ENCODE measurements at regions not wholly inside any gene's neighbourhood (a gene's known extent, or its start where the extent isn't known, plus 50 kb on each side); places are given as distances from the start of the nearest gene placed in this dataset.
A peak's percentile ranks its signal among the peaks of the same experiment; 100 is the strongest.

- Histone ChIP-seq H3K36me3 (no peaks in the 10 kb centered on the region), H3K4me1 (peaks cover 0 to 10% (median 2%) of the 10 kb centered on the region in 4 donors), H3K27ac (no peak overlapping the region), H3K27me3 (no peaks in the 10 kb centered on the region), H3K4me3 (no peak overlapping the region), H3K9me3 (no peaks in the 10 kb centered on the region)
- TF ChIP-seq EP300 (IDR thresholded peaks at IDR 0.05) (no peak), POLR2AphosphoS5 (IDR thresholded peaks at IDR 0.05) (no peak), CTCF (IDR thresholded peaks at IDR 0.05) (no peak), POLR2A (IDR thresholded peaks at IDR 0.05) (no peak)
- WGBS, 5 donors: 64 to 74% (median 72%) methylated on average over 4 of the region's 4 CpGs
- DNase-seq: no peak
- intact Hi-C loops (cut with DNase I; ENCODE audit: low total_unique reads): no loop called here
These were observed 573.0 kb downstream of the TUSC7 start for GRCh38 chr3:117282566-117282965.

DNA sequence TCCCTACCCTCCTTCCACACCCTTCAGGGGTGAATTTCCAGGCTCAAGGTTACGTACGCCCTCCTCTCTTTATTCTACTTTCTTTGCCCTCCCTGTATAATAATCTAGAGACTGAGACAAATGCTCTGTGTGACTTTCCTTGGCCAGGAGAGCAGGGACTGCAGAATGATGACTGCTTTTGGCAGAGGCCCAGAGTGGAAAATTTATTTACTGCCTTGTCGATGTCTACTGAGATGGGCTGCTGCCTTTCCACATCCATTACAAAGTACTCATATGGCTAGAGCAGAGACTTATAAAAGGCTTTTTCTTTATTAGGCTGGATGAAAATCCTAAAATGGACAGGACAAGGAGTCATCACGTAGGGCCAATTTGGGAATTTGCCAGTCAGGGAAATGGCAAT is 576.2 kb downstream of the TUSC7 start:
- intact Hi-C loops (cut with DNase I; ENCODE audit: low total_unique reads): no loop called here
- WGBS, 5 donors: 48 to 71% (median 60%) methylated on average over 4 of the region's 4 CpGs
- Histone ChIP-seq H3K27ac (no peak overlapping the region), H3K36me3 (no peaks in the 10 kb centered on the region), H3K27me3 (no peaks in the 10 kb centered on the region), H3K4me3 (no peak overlapping the region), H3K4me1 (no peaks in the 10 kb centered on the region), H3K9me3 (no peaks in the 10 kb centered on the region)
- TF ChIP-seq POLR2AphosphoS5 (IDR thresholded peaks at IDR 0.05): no peak
- TF ChIP-seq EP300 (IDR thresholded peaks at IDR 0.05): no peak
- TF ChIP-seq POLR2A (IDR thresholded peaks at IDR 0.05): no peak
- TF ChIP-seq CTCF (IDR thresholded peaks at IDR 0.05): no peak
- peak in 1 of 2 donors; percentile 13 for DNase-seq

- Histone ChIP-seq H3K27ac (no peak overlapping the region), H3K4me3 (no peak overlapping the region), H3K9me3 (no peaks in the 10 kb centered on the region), H3K27me3 (no peaks in the 10 kb centered on the region), H3K4me1 (no peaks in the 10 kb centered on the region), H3K36me3 (no peaks in the 10 kb centered on the region)
- DNase-seq: no peak
- TF ChIP-seq POLR2A (IDR thresholded peaks at IDR 0.05) (no peak), POLR2AphosphoS5 (IDR thresholded peaks at IDR 0.05) (no peak), EP300 (IDR thresholded peaks at IDR 0.05) (no peak), CTCF (IDR thresholded peaks at IDR 0.05) (no peak)
- intact Hi-C loops (cut with DNase I; ENCODE audit: low total_unique reads): no loop called here
These were observed 576.9 kb downstream of the TUSC7 start for GRCh38 chr3:117286488-117286887.

DNA sequence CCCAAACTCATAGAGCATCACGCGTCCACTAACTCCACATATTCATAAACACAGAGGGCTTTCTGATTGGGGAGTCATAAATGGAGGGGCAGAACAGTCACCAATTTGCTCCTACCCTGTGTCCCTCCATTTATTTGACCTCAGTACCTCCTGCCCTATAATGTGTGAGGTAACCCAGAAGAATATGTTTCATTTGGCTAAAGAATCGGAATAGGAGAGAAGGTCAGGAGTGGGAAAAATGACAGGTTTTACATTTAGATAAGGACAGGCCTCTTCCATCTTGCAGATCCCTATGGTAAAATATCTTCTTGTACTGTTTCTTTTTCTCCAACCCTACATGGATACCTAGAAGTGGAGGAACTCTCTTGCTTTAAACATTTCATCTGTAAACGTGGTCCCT is 578.0 kb downstream of the TUSC7 start:
- intact Hi-C loops (cut with DNase I; ENCODE audit: low total_unique reads): no loop called here
- TF ChIP-seq POLR2AphosphoS5 (IDR thresholded peaks at IDR 0.05) (no peak), POLR2A (IDR thresholded peaks at IDR 0.05) (no peak), EP300 (IDR thresholded peaks at IDR 0.05) (no peak), CTCF (IDR thresholded peaks at IDR 0.05) (no peak)

More for the DNA sequence above, 578.0 kb downstream of the TUSC7 start:
- 67 to 83% (median 74%) methylated on average over 4 of the region's 4 CpGs for WGBS, 5 donors
- Histone ChIP-seq H3K27ac (no peak overlapping the region), H3K4me1 (no peaks in the 10 kb centered on the region), H3K4me3 (no peak overlapping the region), H3K36me3 (no peaks in the 10 kb centered on the region), H3K27me3 (no peaks in the 10 kb centered on the region), H3K9me3 (no peaks in the 10 kb centered on the region)
- DNase-seq: no peak
